ENCODE measurements at regions not wholly inside any gene's neighbourhood (a gene's known extent, or its start where the extent isn't known, plus 50 kb on each side); places are given as distances from the start of the nearest gene placed in this dataset.

- ATAC-seq (no peak), DNase-seq (no peak)
Observed at GRCh38 chr10:94043431-94043990, 49.8 kb downstream of the PLCE1 start.

GRCh38 chr10:94046098-94046497 lies 52.4 kb downstream of the PLCE1 start:
- ATAC-seq (no peak), DNase-seq (no peak)

- ATAC-seq = no peak
Observed at GRCh38 chr10:94047293-94047692, 53.6 kb downstream of the PLCE1 start.

GRCh38 chr10:94049911-94050310 lies 56.2 kb downstream of the PLCE1 start:
- ATAC-seq = no peak
- DNase-seq = no peak

More at GRCh38 chr10:94047293-94047692, 53.6 kb downstream of the PLCE1 start:
- DNase-seq = no peak

GRCh38 chr10:94052281-94052680 lies 58.5 kb downstream of the PLCE1 start:
- ATAC-seq (no peak), DNase-seq (no peak)

GRCh38 chr10:94052866-94053791 lies 59.4 kb downstream of the PLCE1 start:
- no peak for ATAC-seq
- DNase-seq = no peak

- DNase-seq (no peak), ATAC-seq (no peak)
Observed at GRCh38 chr10:94059178-94059883, 65.6 kb downstream of the PLCE1 start.

GRCh38 chr10:94061026-94061425 lies 67.3 kb downstream of the PLCE1 start:
- ATAC-seq (no peak), DNase-seq (no peak)

GRCh38 chr10:94062611-94063010 lies 68.9 kb downstream of the PLCE1 start:
- DNase-seq (no peak), ATAC-seq (no peak)

GRCh38 chr10:94065362-94065761 lies 71.6 kb downstream of the PLCE1 start:
- DNase-seq (no peak), ATAC-seq (no peak)

GRCh38 chr10:94065787-94066186 lies 72.1 kb downstream of the PLCE1 start:
- ATAC-seq = no peak
- no peak for DNase-seq

- DNase-seq (no peak), ATAC-seq (no peak)
Observed at GRCh38 chr10:94066411-94066810, 72.7 kb downstream of the PLCE1 start.

GRCh38 chr10:94069884-94070283 lies 76.2 kb downstream of the PLCE1 start:
- DNase-seq (no peak), ATAC-seq (no peak)

GRCh38 chr10:94074462-94074861 lies 80.7 kb downstream of the PLCE1 start:
- no peak for ATAC-seq
- DNase-seq = no peak

- DNase-seq (no peak), ATAC-seq (no peak)
Observed at GRCh38 chr10:94075506-94075905, 81.8 kb downstream of the PLCE1 start.

GRCh38 chr10:94076325-94076841 lies 82.7 kb downstream of the PLCE1 start:
- no peak for ATAC-seq
- DNase-seq = no peak

- ATAC-seq = no peak
- DNase-seq = no peak
Observed at GRCh38 chr10:94077042-94077441, 83.3 kb downstream of the PLCE1 start.

- DNase-seq (no peak), ATAC-seq (no peak)
Observed at GRCh38 chr10:94080108-94080507, 86.4 kb downstream of the PLCE1 start.

GRCh38 chr10:94083662-94084265 lies 90.0 kb downstream of the PLCE1 start:
- DNase-seq = no peak
- ATAC-seq = no peak

GRCh38 chr10:94084344-94084743 lies 90.6 kb downstream of the PLCE1 start:
- no peak for ATAC-seq

GRCh38 chr10:94085288-94085687 lies 91.6 kb downstream of the PLCE1 start:
- DNase-seq (no peak), ATAC-seq (no peak)

More at GRCh38 chr10:94084344-94084743, 90.6 kb downstream of the PLCE1 start:
- DNase-seq = no peak

- DNase-seq = no peak
Observed at GRCh38 chr10:94085766-94086437, 92.2 kb downstream of the PLCE1 start.

More at GRCh38 chr10:94085766-94086437, 92.2 kb downstream of the PLCE1 start:
- ATAC-seq = no peak

Measured in stimulated activated naive CD8-positive, alpha-beta T cell treated with anti-CD3 and anti-CD28 coated beads, Interleukin-15, Interleukin-2, amounts not matched to agents 100 U/mL and 50 U/mL, for 24 hours (primary cell).